Upper lobe of right lung (tissue), 1 donor: ENCODE measurements at regions not wholly inside any gene's neighbourhood (a gene's known extent, or its start where the extent isn't known, plus 50 kb on each side); places are given as distances from the start of the nearest gene placed in this dataset.

Experiments used
- ATAC-seq: fragments of 200-7000 bp; cut with Tn5 transposase; one replicate; pipeline ENCODE4 v1.9.1; 2020; ENCODE audit warnings: mild to moderate bottlenecking, moderate library complexity
- DNase-seq: peaks from one replicate; pipeline ENCODE4 v3.0.0-alpha.2; 2020
- H3K27ac ChIP-seq: fragments of 200-600 bp; one replicate; pipeline ENCODE4 v1.8.0; 2022
- H3K27me3 ChIP-seq: fragments of 200-600 bp; one replicate; pipeline ENCODE4 v1.8.0; 2022; ENCODE audit warnings: mild to moderate bottlenecking
- H3K36me3 ChIP-seq: fragments of 200-600 bp; one replicate; pipeline ENCODE4 v1.8.0; 2022
- H3K4me1 ChIP-seq: fragments of 200-600 bp; one replicate; pipeline ENCODE4 v1.8.0; 2022
- H3K4me3 ChIP-seq: fragments of 200-600 bp; one replicate; pipeline ENCODE4 v1.8.0; 2022; ENCODE audit warnings: mild to moderate bottlenecking
- H3K9me3 ChIP-seq: fragments of 200-600 bp; one replicate; pipeline ENCODE4 v1.8.0; 2022
- intact Hi-C: fragments of 100-400 bp; cut with DNase I; formaldehyde crosslinking; loops from one replicate; pipeline ENCODE4 v1.11.0; 2022
- TF ChIP-seq, protein P1 (sequence below): fragments of 200-600 bp; IDR thresholded peaks from one replicate; pipeline ENCODE4 v1.8.0; 2022; ENCODE audit warnings: antibody characterized with exemption
- donor health status: DM: no; HTN: yes; CAD: no; lungs with severe emphysema.

DNA sequence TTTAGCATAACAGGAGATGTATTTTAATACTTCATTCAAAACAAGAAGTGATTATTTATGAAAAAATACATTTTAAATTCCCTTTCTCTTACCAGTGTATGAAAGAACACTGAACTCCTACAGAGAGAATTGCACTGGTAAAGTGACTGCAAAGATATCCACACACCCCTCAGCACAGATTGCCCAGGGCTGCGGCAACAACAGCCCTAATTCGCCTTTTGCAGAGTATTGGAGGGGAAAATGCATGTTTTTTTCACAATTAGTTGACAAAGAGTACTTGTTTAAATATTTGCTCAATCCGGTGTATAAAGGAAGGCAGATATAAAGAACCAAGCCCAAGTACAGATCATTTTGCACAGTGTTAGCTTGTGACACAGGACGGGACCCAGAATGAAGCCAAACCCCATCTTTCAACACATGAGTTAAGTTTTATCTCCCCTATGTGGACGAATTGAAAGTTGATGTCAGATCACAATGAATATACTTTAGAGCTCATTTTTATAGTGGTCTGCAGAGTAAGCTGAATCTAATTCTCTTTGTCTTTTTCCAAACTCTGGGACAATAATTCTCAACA is 551.4 kb upstream of the IGFBP7 start:
- H3K27me3 ChIP-seq = no peaks in the 10 kb centered on the region
- TF ChIP-seq, protein P1, sequence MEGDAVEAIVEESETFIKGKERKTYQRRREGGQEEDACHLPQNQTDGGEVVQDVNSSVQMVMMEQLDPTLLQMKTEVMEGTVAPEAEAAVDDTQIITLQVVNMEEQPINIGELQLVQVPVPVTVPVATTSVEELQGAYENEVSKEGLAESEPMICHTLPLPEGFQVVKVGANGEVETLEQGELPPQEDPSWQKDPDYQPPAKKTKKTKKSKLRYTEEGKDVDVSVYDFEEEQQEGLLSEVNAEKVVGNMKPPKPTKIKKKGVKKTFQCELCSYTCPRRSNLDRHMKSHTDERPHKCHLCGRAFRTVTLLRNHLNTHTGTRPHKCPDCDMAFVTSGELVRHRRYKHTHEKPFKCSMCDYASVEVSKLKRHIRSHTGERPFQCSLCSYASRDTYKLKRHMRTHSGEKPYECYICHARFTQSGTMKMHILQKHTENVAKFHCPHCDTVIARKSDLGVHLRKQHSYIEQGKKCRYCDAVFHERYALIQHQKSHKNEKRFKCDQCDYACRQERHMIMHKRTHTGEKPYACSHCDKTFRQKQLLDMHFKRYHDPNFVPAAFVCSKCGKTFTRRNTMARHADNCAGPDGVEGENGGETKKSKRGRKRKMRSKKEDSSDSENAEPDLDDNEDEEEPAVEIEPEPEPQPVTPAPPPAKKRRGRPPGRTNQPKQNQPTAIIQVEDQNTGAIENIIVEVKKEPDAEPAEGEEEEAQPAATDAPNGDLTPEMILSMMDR = no peak
- ATAC-seq (no peak), DNase-seq (no peak)
- no peaks in the 10 kb centered on the region for H3K36me3 ChIP-seq
- intact Hi-C loops = no loop called here
- H3K9me3 ChIP-seq = no peaks in the 10 kb centered on the region
- no peaks in the 10 kb centered on the region for H3K4me1 ChIP-seq
- no peak overlapping the region for H3K27ac ChIP-seq
- no peak overlapping the region for H3K4me3 ChIP-seq

DNA sequence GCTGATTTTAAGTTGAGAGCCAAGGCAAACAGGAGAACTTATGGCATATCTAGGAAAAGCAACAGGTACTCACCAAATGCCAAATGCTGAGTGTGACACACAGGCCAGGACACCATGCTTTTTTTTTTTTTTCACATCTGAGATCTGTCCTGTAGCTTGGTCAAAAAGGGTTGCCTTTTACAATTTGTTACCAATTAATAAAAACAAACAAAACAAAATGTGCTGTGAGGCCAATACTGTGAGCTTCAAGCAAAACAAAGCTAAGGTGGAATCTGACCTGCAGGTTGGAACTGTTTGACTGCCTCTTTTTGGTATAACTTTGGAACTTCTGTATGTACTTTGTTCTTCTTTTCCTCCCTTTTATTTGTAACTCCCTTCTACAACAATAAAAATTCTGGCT is 548.5 kb upstream of the IGFBP7 start:
- Histone ChIP-seq H3K27me3 (no peaks in the 10 kb centered on the region), H3K4me3 (no peak overlapping the region), H3K36me3 (no peaks in the 10 kb centered on the region), H3K27ac (no peak overlapping the region), H3K4me1 (no peaks in the 10 kb centered on the region), H3K9me3 (no peaks in the 10 kb centered on the region)
- no peak for DNase-seq
- ATAC-seq = no peak
- intact Hi-C loops = no loop called here
- TF ChIP-seq, protein P1 = no peak

DNA sequence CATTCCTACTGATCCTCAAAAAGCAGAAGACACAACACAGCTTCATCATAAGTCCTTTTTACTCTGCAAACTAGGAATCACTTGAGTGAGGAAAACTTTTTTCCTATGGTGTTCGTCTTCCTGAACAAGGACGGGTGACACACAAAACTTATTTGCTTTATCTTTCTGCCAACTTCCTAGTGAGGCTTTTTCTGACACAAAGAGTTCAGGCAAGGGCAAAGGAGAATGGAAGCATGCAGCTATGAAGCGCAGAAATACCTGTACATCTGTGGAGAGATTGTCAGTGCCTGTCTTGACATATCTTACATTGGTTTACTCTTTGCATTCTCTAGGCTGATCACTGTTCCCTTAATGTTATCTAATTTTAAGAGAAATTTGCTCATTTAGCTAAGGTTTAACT is 548.0 kb upstream of the IGFBP7 start:
- TF ChIP-seq, protein P1 = no peak
- Histone ChIP-seq H3K27ac (no peak overlapping the region), H3K9me3 (no peaks in the 10 kb centered on the region), H3K27me3 (no peaks in the 10 kb centered on the region), H3K4me3 (no peak overlapping the region), H3K36me3 (no peaks in the 10 kb centered on the region), H3K4me1 (no peaks in the 10 kb centered on the region)
- no peak for DNase-seq
- intact Hi-C loops = no loop called here
- ATAC-seq = no peak

DNA sequence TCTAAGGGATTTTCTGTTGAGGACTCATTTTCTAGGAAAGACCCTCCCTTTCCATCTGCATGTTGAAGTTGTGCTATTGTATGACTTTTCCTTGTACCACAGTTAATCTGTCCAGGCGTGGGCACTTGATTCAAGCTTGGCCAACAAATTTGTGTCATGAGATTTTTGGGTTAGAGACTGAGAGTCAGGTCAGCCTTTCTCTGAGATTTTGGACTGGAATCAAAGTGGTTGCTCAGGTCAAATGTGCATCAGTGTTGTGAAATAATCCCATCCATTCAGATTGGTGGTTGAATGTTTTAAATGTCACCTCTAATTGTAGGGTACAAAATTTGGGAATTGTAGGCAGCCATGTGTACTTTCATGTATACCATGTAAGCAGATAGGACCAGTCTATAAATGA is 545.2 kb upstream of the IGFBP7 start:
- Histone ChIP-seq H3K36me3 (no peaks in the 10 kb centered on the region), H3K4me1 (no peaks in the 10 kb centered on the region), H3K9me3 (no peaks in the 10 kb centered on the region), H3K27ac (no peak overlapping the region), H3K27me3 (no peaks in the 10 kb centered on the region), H3K4me3 (no peak overlapping the region)
- TF ChIP-seq, protein P1 = no peak
- DNase-seq (no peak), ATAC-seq (no peak)
- intact Hi-C loops = no loop called here

DNA sequence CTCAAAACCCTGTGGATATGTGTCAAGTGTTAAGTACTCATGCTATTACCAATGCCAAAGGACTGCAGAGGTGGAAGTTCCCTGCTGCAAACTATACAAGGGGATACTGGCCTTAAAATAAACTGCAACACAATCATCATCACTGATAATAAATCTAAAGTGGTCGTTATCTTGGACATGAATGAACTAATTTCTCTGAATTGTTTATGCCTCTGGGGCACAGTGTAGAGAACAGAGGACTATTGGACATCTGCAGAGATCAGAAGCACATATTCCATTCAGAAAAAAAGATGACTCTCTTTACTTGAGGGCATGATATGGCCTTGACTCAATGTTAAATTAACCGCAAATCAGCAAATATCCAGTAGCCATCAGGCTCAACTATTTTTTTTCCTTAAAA is 542.6 kb upstream of the IGFBP7 start:
- H3K4me3 ChIP-seq = no peak overlapping the region
- TF ChIP-seq, protein P1 = no peak
- no peaks in the 10 kb centered on the region for H3K27me3 ChIP-seq
- no peak for ATAC-seq
- no peak for DNase-seq
- intact Hi-C loops = no loop called here
- no peaks in the 10 kb centered on the region for H3K9me3 ChIP-seq
- no peak overlapping the region for H3K27ac ChIP-seq
- H3K4me1 ChIP-seq = no peaks in the 10 kb centered on the region
- H3K36me3 ChIP-seq = no peaks in the 10 kb centered on the region
